ENCODE measurements at regions not wholly inside any gene's neighbourhood (a gene's known extent, or its start where the extent isn't known, plus 50 kb on each side); places are given as distances from the start of the nearest gene placed in this dataset.

GRCh38 chr4:31647786-31648185 is 927.6 kb downstream of the PCDH7 start:
- TF ChIP-seq CTCF (conservative IDR thresholded peaks at IDR 0.05; ENCODE audit: low read depth, low read length) (no peak), EZH2 (IDR thresholded peaks at IDR 0.05; ENCODE audit: borderline replicate concordance, low read depth, low read length, poor library complexity, severe bottlenecking) (no peak)
